GM23248 (cell line): ENCODE measurements at regions not wholly inside any gene's neighbourhood (a gene's known extent, or its start where the extent isn't known, plus 50 kb on each side); places are given as distances from the start of the nearest gene placed in this dataset.

Experiments
- DNase-seq: peaks from one replicate; pipeline ENCODE4 v3.0.0-alpha.2; 2015
- H2AFZ ChIP-seq: fragments of 200-600 bp; sonication (generic); 2 replicates; pipeline ENCODE4 v1.6.1; 2016; ENCODE audit warnings: antibody characterized with exemption
- H3F3A ChIP-seq: fragments of 200-600 bp; sonication (generic); 2 replicates; pipeline ENCODE4 v1.6.1; 2016; ENCODE audit warnings: mild to moderate bottlenecking, antibody characterized with exemption, mixed run types; ENCODE audit not compliant: insufficient read depth
- H3K27ac ChIP-seq: fragments of 200-600 bp; sonication (generic); 2 replicates; pipeline ENCODE4 v1.5.1; 2016; ENCODE audit warnings: mild to moderate bottlenecking
- H3K27me3 ChIP-seq: fragments of 200-600 bp; sonication (generic); replicated peaks from 2 replicates; pipeline ENCODE4 v1.6.1; 2016; ENCODE audit warnings: mild to moderate bottlenecking; ENCODE audit not compliant: insufficient read depth
- H3K36me3 ChIP-seq: fragments of 200-600 bp; sonication (generic); 2 replicates; pipeline ENCODE4 v1.6.1; 2016; ENCODE audit warnings: low read depth, mild to moderate bottlenecking
- H3K4me1 ChIP-seq: fragments of 200-600 bp; sonication (generic); 2 replicates; pipeline ENCODE4 v1.6.1; 2016; ENCODE audit warnings: mild to moderate bottlenecking; ENCODE audit not compliant: insufficient read depth
- H3K4me2 ChIP-seq: fragments of 200-600 bp; sonication (generic); one replicate; pipeline ENCODE4 v1.6.1; 2016; ENCODE audit warnings: mild to moderate bottlenecking; ENCODE audit not compliant: unreplicated experiment
- H3K4me3 ChIP-seq: fragments of 200-600 bp; sonication (generic); 2 replicates; pipeline ENCODE4 v1.5.1; 2016; ENCODE audit warnings: mild to moderate bottlenecking
- H3K79me2 ChIP-seq: fragments of 200-600 bp; sonication (generic); 2 replicates; pipeline ENCODE4 v1.6.1; 2016; ENCODE audit warnings: mild to moderate bottlenecking; ENCODE audit not compliant: insufficient read depth
- H3K9ac ChIP-seq: fragments of 200-600 bp; sonication (generic); 2 replicates; pipeline ENCODE4 v1.6.1; 2016; ENCODE audit warnings: mild to moderate bottlenecking
- H3K9me2 ChIP-seq: fragments of 200-600 bp; sonication (generic); 2 replicates; pipeline ENCODE4 v1.6.1; 2016; ENCODE audit warnings: mixed run types, mild to moderate bottlenecking, moderate library complexity; ENCODE audit not compliant: insufficient read depth
- H3K9me3 ChIP-seq: fragments of 200-600 bp; sonication (generic); one replicate; pipeline ENCODE4 v1.6.1; 2017; ENCODE audit warnings: low read depth
- H4K20me1 ChIP-seq: fragments of 200-600 bp; sonication (generic); 2 replicates; pipeline ENCODE4 v1.6.0; 2016; ENCODE audit not compliant: insufficient read depth
- EZH2 ChIP-seq: fragments of 200-600 bp; sonication (generic); IDR thresholded peaks from 2 replicates; pipeline ENCODE4 v1.6.1; 2018; ENCODE audit warnings: antibody characterized with exemption, mild to moderate bottlenecking; ENCODE audit not compliant: insufficient read depth, poor library complexity, severe bottlenecking
- EZH2phosphoT487 ChIP-seq: fragments of 200-600 bp; sonication (generic); IDR thresholded peaks from 2 replicates; pipeline ENCODE4 v1.6.1; 2018; ENCODE audit warnings: antibody characterized with exemption, moderate library complexity, mild to moderate bottlenecking, low read depth; ENCODE audit not compliant: insufficient read depth
- WGBS, 2 experiments: methylation state at CpG; one replicate each; pipeline ENCODE4 v1.1.6; 2015 to 2017; ENCODE audit warnings: low lambda C conversion rate in 2 of 2, low coverage in 1 of 2; ENCODE audit errors: missing lambda C conversion rate in 2 of 2; 5-methylcytosine and 5-hydroxymethylcytosine counted together
- in situ Hi-C: fragments of 300-500 bp; cut with MboI; formaldehyde crosslinking; loops from 2 replicates; pipeline ENCODE4 v1.15.0; 2020

- Histone ChIP-seq H3F3A (no peaks in the 10 kb centered on the region), H3K27me3 (no peaks in the 10 kb centered on the region), H2AFZ (no peak overlapping the region), H3K36me3 (no peaks in the 10 kb centered on the region), H3K4me2 (no peak overlapping the region), H3K27ac (no peak overlapping the region), H3K9ac (no peak overlapping the region), H3K9me2 (no peaks in the 10 kb centered on the region), H3K4me1 (no peaks in the 10 kb centered on the region), H4K20me1 (no peaks in the 10 kb centered on the region), H3K9me3 (no peaks in the 10 kb centered on the region), H3K4me3 (no peak overlapping the region), H3K79me2 (no peaks in the 10 kb centered on the region)
- 0 to 5% methylated on average over 2 of the region's 2 CpGs for WGBS, 2 experiments
- in situ Hi-C loops = no loop called here
- DNase-seq = no peak
- TF ChIP-seq EZH2phosphoT487 = no peak
These were observed 320.5 kb upstream of the TET2 start for GRCh38 chr4:104826171-104826570.

- Histone ChIP-seq H3K79me2 (no peaks in the 10 kb centered on the region), H3K9ac (no peak overlapping the region), H3K4me3 (no peak overlapping the region), H2AFZ (no peak overlapping the region), H3K27me3 (no peaks in the 10 kb centered on the region), H3K4me1 (no peaks in the 10 kb centered on the region), H3F3A (no peaks in the 10 kb centered on the region), H3K4me2 (no peak overlapping the region), H4K20me1 (no peaks in the 10 kb centered on the region), H3K9me3 (no peaks in the 10 kb centered on the region), H3K27ac (no peak overlapping the region), H3K9me2 (no peaks in the 10 kb centered on the region), H3K36me3 (no peaks in the 10 kb centered on the region)
- no peak for DNase-seq
- TF ChIP-seq EZH2phosphoT487 (no peak), EZH2 (no peak)
- in situ Hi-C loops = no loop called here
These were observed 316.9 kb upstream of the TET2 start for GRCh38 chr4:104829761-104830160.

DNA sequence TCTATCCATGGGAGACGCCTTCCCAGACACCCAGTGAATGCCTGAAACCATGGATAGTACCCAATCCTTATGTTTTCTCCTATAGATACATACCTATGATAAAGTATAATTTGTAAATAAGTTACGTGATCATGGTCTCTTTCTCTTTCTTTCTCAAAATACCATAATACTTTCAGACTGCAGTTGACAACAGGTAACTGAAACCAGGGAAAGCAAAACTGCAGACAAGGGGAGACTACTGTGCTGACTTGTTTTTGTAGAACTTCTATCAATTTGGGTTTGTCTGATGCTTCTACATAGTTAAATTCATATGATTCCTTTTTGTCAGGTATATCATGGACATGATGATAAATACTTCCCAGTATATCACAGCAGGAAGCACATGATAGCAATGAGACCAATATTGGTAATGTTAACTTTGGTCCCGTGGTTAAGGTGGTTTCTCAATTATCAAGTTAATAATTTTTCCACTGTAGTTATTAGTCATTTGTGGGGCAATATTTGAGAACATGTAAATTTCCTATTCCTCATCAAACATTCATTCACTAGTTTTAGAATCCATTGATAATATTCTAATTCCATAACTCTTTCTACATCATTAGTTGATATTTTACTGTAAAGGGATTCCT is 298.0 kb upstream of the TET2 start:
- H3K9me2 ChIP-seq = no peaks in the 10 kb centered on the region
- H3F3A ChIP-seq = no peaks in the 10 kb centered on the region
- H2AFZ ChIP-seq = no peak overlapping the region
- TF ChIP-seq EZH2 (no peak), EZH2phosphoT487 (no peak)
- no peaks in the 10 kb centered on the region for H3K9me3 ChIP-seq
- H3K4me2 ChIP-seq = no peak overlapping the region
- no peaks in the 10 kb centered on the region for H3K4me1 ChIP-seq
- no peaks in the 10 kb centered on the region for H3K79me2 ChIP-seq
- in situ Hi-C loops = no loop called here
- H3K9ac ChIP-seq = no peak overlapping the region
- no peaks in the 10 kb centered on the region; the same call in 1 of the 2 replicates for H4K20me1 ChIP-seq
- H3K27me3 ChIP-seq = no peaks in the 10 kb centered on the region
- 13 to 19% methylated on average over 3 of the region's 3 CpGs for WGBS, 2 experiments
- H3K4me3 ChIP-seq = no peak overlapping the region
- no peak for DNase-seq
- H3K27ac ChIP-seq = no peak overlapping the region
- no peaks in the 10 kb centered on the region for H3K36me3 ChIP-seq

- no peaks in the 10 kb centered on the region for H3F3A ChIP-seq
- no peaks in the 10 kb centered on the region for H3K27me3 ChIP-seq
- H3K4me2 ChIP-seq = no peak overlapping the region
- H3K79me2 ChIP-seq = no peaks in the 10 kb centered on the region
- in situ Hi-C loops = no loop called here
- no peak overlapping the region for H3K27ac ChIP-seq
- 2% methylated on average over 10 of the region's 10 CpGs for WGBS, 2 experiments
- H3K4me1 ChIP-seq = no peaks in the 10 kb centered on the region
- H3K36me3 ChIP-seq = no peaks in the 10 kb centered on the region
- DNase-seq = peak; percentile 0
- no peaks in the 10 kb centered on the region for H3K9me3 ChIP-seq
- no peaks in the 10 kb centered on the region for H4K20me1 ChIP-seq
- no peaks in the 10 kb centered on the region for H3K9me2 ChIP-seq
- no peak for TF ChIP-seq EZH2
- TF ChIP-seq EZH2phosphoT487 = no peak
- H2AFZ ChIP-seq = no peak overlapping the region
- H3K9ac ChIP-seq = no peak overlapping the region
- H3K4me3 ChIP-seq = no peak overlapping the region
These were observed 287.0 kb upstream of the TET2 start for GRCh38 chr4:104859601-104860237.
